Pancreas (tissue), 10 donors: ENCODE measurements at regions not wholly inside any gene's neighbourhood (a gene's known extent, or its start where the extent isn't known, plus 50 kb on each side); places are given as distances from the start of the nearest gene placed in this dataset.

Source experiments
- ATAC-seq, 4 donors: fragments of 200-7000 bp; cut with Tn5 transposase; one replicate each; pipeline versions ENCODE4 v1.8.0 to v1.9.1; 2020; ENCODE audit warnings: mild to moderate bottlenecking in 4 of 4, moderate library complexity in 4 of 4
- DNase-seq, 6 donors: peaks; one replicate each; pipeline ENCODE4 v3.0.0-alpha.2; 2020
- FAIRE-seq: peaks from 2 replicates; lab custom pipeline; 2012; peaks lifted over from hg19 to GRCh38; lab: Jason Lieb, UNC
- H3K27ac ChIP-seq, 4 donors: fragments of 200-600 bp; sonication (generic); 1 replicate in 3 of 4; 2 replicates in 1 of 4; pipeline versions ENCODE4 v1.5.0 to v1.8.0; 2020
- H3K27me3 ChIP-seq, 4 donors: fragments of 200-600 bp; one replicate each; pipeline ENCODE4 v1.8.0; 2021
- H3K36me3 ChIP-seq, 3 donors: fragments of 200-600 bp; sonication (generic) in 1 of 3; one replicate each; pipeline versions ENCODE4 v1.5.0 to v1.8.0; 2020 to 2021
- H3K4me1 ChIP-seq, 3 donors: fragments of 200-600 bp; one replicate each; pipeline ENCODE4 v1.8.0; 2021
- H3K4me3 ChIP-seq, 4 donors: fragments of 200-600 bp; sonication (generic) in 2 of 4; one replicate each; pipeline versions ENCODE4 v1.5.0 to v1.8.0; 2020 to 2021
- H3K9me3 ChIP-seq, 4 donors: fragments of 200-600 bp; one replicate each; pipeline ENCODE4 v1.8.0; 2021
- WGBS, 2 donors: extraction: QIAGEN DNeasy Blood & Tissue Kit; methylation state at CpG; one replicate each; pipeline ENCODE4 v1.1.7; 2013; 5-methylcytosine and 5-hydroxymethylcytosine counted together
- intact Hi-C, 3 donors: fragments of 100-400 bp; cut with DNase I; formaldehyde crosslinking; loops; one replicate each; pipeline versions ENCODE4 v1.11.1 to v1.14.2; 2022
- TF ChIP-seq, protein P1 (sequence below), 4 donors: fragments of 200-600 bp; sonication (generic) in 3 of 4; IDR thresholded peaks; one replicate each; pipeline versions ENCODE4 v1.5.0 to v1.8.0; 2021; ENCODE audit warnings: antibody characterized with exemption in 4 of 4
- donor health status: healthy with polysubstance abuse.
- donor health status: DM: no; HTN: no; CAD: no; lungs with moderate emphysema.
- donor health status: DM: no; HTN: no; CAD: no.
- donor health status: control.
- donor health status: control.
- donor health status: Bipolar disorder and iron deficiency.
- donor health status: DM: yes; HTN: yes; CAD: no.
- donor health status: DM: no; HTN: no; CAD: no.
- donor health status: DM: no; HTN: no; CAD: no.
- donor health status: DM: yes; HTN: yes; CAD: no.

DNA sequence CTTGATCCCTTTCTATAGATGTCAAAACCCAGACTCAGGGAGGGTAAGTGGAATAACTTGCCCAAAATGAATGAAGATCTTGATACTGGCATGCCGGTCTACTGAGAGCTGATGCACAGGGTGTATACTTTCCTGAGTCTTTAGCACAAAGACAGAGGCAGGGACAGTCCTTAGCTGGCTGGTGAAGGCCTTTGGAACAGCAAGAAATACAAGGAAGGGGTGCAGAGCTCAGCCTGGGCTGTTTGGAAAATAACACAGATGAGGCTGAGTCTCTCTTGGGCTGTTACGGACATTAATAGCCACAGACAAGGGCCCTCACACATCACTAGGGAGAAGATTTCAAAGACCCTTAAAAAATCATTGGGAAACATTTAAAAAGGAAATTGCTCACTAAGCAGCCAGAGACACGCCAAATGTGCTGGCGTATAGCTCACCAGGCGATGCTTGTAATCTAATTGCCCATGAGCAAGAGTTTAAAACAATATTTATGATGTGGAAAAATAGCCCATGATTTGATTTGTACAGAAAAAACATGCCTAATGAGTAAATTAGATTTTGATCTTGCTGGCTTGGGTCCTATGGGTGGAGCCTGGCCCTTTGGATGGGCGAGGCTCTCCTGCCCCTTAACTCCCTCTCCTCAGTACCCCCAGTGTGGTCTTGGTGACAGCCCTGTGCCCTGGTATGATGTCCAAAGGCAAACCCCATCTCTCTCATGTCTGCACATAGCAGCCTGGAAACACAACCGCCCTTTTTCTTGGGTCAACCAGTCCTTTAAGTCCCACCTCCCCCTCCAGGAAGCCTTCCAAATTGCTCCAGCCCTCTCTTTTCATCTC lies 81.8 kb upstream of the MRPS22 start:
- TF ChIP-seq, protein P1, sequence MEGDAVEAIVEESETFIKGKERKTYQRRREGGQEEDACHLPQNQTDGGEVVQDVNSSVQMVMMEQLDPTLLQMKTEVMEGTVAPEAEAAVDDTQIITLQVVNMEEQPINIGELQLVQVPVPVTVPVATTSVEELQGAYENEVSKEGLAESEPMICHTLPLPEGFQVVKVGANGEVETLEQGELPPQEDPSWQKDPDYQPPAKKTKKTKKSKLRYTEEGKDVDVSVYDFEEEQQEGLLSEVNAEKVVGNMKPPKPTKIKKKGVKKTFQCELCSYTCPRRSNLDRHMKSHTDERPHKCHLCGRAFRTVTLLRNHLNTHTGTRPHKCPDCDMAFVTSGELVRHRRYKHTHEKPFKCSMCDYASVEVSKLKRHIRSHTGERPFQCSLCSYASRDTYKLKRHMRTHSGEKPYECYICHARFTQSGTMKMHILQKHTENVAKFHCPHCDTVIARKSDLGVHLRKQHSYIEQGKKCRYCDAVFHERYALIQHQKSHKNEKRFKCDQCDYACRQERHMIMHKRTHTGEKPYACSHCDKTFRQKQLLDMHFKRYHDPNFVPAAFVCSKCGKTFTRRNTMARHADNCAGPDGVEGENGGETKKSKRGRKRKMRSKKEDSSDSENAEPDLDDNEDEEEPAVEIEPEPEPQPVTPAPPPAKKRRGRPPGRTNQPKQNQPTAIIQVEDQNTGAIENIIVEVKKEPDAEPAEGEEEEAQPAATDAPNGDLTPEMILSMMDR (IDR thresholded peaks at IDR 0.05), result no peak
- DNase-seq (no peak), ATAC-seq (no peak), FAIRE-seq (no peak)
- H3K9me3 ChIP-seq, result no peaks in the 10 kb centered on the region
- H3K4me3 ChIP-seq, result no peak overlapping the region
- intact Hi-C loops, result no loop called here
- 92 to 93% methylated on average over 7 of the region's 7 CpGs for WGBS, 2 donors
- H3K27me3 ChIP-seq, result no peaks in the 10 kb centered on the region
- H3K27ac ChIP-seq, result no peak overlapping the region
- H3K4me1 ChIP-seq, result peaks cover 0 to 1% (median 0%) of the 10 kb centered on the region in 3 donors
- no peaks in the 10 kb centered on the region for H3K36me3 ChIP-seq

DNA sequence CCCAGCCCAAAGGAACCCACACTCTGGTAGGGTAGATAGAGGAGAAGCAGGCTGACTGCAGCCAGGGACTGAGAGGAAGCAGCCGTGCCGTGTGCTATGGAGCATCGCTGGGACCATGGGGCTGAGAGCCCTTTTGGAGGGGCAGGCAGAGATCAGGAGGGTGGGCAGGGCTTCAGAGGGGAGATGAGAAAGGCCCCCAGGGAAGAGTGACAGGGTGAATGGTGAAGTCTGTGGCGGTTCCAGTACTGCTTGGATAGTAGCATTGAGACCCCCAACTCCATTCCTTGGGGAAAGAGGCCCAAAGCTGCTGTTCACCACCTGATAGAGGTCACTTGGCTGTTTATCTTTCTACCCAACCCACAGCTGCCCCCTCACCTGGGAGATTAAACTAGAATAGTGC lies 80.0 kb upstream of the MRPS22 start:
- ATAC-seq (no peak), FAIRE-seq (no peak), DNase-seq (no peak)

DNA sequence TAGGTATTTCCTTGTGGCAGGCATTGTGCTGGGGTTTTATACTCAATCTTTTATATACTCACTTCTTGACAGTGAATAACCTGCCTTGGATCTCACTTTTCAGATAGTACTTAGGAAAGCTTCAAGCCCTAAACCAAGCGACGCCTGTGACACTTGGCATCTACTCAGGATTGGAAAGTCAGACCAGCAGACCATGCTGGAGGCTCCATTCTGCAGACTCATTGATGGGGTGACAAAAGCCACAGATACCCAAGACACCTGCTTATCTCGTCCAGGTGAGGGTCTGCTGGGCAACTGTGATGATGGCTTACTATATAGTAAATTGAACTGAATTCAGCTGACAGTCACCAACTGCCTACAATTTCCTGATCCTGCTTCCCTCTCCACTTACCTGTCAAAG lies 79.4 kb upstream of the MRPS22 start:
- intact Hi-C loops, result no loop called here
- no peaks in the 10 kb centered on the region for H3K9me3 ChIP-seq
- no peaks in the 10 kb centered on the region for H3K36me3 ChIP-seq
- no peak overlapping the region for H3K4me3 ChIP-seq
- DNase-seq, result no peak
- WGBS, 2 donors, result 86 to 89% methylated on average over 3 of the region's 3 CpGs
- H3K27ac ChIP-seq, result no peak overlapping the region
- H3K4me1 ChIP-seq, result peaks cover 17 to 18% (median 18%) of the 10 kb centered on the region in 3 donors
- no peak for FAIRE-seq
- ATAC-seq, result no peak
- TF ChIP-seq, protein P1 (IDR thresholded peaks at IDR 0.05), result no peak
- no peaks in the 10 kb centered on the region for H3K27me3 ChIP-seq

More for the DNA sequence above, 80.0 kb upstream of the MRPS22 start:
- no peaks in the 10 kb centered on the region for H3K27me3 ChIP-seq
- H3K27ac ChIP-seq, result no peak overlapping the region
- TF ChIP-seq, protein P1 (IDR thresholded peaks at IDR 0.05), result no peak
- intact Hi-C loops, result no loop called here
- peaks cover 11 to 18% (median 18%) of the 10 kb centered on the region in 3 donors for H3K4me1 ChIP-seq
- 93 to 97% methylated on average over 4 of the region's 4 CpGs for WGBS, 2 donors
- no peaks in the 10 kb centered on the region for H3K36me3 ChIP-seq
- no peaks in the 10 kb centered on the region for H3K9me3 ChIP-seq
- H3K4me3 ChIP-seq, result no peak overlapping the region

DNA sequence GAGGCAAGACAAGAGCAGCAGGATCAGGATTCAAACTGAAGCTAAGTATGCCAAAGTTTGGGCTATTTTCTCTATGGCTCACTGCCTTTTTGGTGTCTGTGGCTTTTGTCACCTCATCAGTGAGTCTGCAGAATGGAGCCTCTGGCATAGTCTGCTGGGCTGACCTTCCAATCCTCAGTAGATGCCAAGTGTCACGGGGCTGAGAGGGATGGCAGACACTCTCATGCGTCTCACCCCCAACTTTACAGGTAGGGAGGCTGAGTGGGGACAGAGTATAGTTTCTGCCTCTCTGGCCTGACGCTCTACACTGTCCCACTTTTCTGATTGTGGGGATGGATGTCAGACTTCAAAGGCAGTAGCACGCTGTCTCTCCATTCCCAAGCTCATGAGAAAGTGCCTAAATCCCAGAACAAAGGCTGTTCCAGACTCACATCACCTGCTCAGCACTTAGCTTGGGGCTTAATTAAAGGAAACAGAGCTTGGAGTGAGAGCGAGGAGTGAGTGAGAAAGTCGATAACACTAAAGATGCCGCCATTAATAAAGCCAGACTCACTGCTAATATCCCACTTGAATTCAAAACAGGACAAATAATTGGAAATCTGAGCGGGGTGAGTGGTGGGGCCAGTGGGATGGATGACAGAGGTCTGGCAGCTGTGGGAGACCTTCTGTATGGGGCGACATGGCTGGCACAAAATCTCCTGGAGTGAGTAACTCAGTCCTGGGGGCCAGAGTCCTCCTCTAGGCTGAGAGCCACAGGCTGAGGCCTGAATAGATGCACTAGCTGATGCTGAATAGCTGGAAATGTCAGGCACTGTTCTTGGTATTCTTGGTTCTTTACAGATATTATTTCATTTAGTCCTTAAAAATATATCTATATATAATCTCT lies 78.4 kb upstream of the MRPS22 start:
- no peak for ATAC-seq
- TF ChIP-seq, protein P1 (IDR thresholded peaks at IDR 0.05), result no peak
- Histone ChIP-seq H3K27ac (no peak overlapping the region), H3K4me3 (no peak overlapping the region), H3K4me1 (peaks cover 18% of the 10 kb centered on the region in 3 donors), H3K27me3 (no peaks in the 10 kb centered on the region), H3K9me3 (no peaks in the 10 kb centered on the region), H3K36me3 (no peaks in the 10 kb centered on the region)
- FAIRE-seq, result no peak
- 89 to 91% methylated on average over 9 of the region's 9 CpGs for WGBS, 2 donors
- DNase-seq, result no peak
- intact Hi-C loops, result no loop called here
